ENCODE measurements at regions not wholly inside any gene's neighbourhood (a gene's known extent, or its start where the extent isn't known, plus 50 kb on each side); places are given as distances from the start of the nearest gene placed in this dataset.

DNA sequence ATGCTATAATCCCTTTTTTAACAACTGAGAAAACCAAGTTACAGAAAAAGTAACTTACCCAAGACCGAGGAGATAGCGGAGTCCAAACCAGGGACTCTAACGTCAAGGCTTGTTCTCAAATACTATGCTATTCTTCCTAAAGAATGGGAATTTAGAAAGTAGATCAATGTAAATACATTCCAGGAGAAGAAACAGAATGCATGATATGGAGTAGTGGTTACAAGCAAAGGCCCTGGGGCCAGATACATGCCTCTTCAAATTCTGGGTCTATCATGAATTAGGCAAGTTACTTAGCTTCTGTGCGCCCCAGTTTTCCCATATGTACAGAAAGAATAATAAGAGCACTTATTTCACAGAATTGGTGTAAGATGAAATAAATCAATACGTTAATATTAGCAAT lies 102.0 kb upstream of the CHMP2B start:
- no peak for TF ChIP-seq CTCF (conservative IDR thresholded peaks at IDR 0.05; ENCODE audit: low read length)
- TF ChIP-seq EZH2phosphoT487 (IDR thresholded peaks at IDR 0.05; ENCODE audit: borderline replicate concordance, low read depth, low read length), result no peak

Measured in OCI-LY7 (cell line).